ENCODE measurements at regions not wholly inside any gene's neighbourhood (a gene's known extent, or its start where the extent isn't known, plus 50 kb on each side); places are given as distances from the start of the nearest gene placed in this dataset.

- H3K27me3 Mint-ChIP-seq (ENCODE audit: low read depth) = no peaks in the 10 kb centered on the region
- no peak overlapping the region for H3K14ac ChIP-seq (ENCODE audit: insufficient read depth, low read length)
- no peak overlapping the region for H3T11ph ChIP-seq (ENCODE audit: low read length)
- no peak overlapping the region for H3K4ac ChIP-seq (ENCODE audit: low read depth, low read length)
- no peak overlapping the region for H3K23ac ChIP-seq (ENCODE audit: insufficient read length, low read depth, low read length)
- no peak overlapping the region for H2AK5ac ChIP-seq (ENCODE audit: insufficient read length, low read length)
- no peak overlapping the region for H3K27ac Mint-ChIP-seq
- H3K9ac ChIP-seq (ENCODE audit: extremely low read depth, insufficient read length, low read length) = no peak overlapping the region
- no peak overlapping the region for H2BK20ac ChIP-seq (ENCODE audit: low read depth, low read length, poor library complexity, severe bottlenecking)
- no peaks in the 10 kb centered on the region for H3K79me2 ChIP-seq (ENCODE audit: insufficient read depth, low read length)
- H4K5ac ChIP-seq (ENCODE audit: insufficient read length, low read depth, low read length) = no peak overlapping the region
- H3K79me1 ChIP-seq (ENCODE audit: insufficient read depth, low read depth, low read length, poor library complexity, severe bottlenecking) = no peaks in the 10 kb centered on the region
- H2BK5ac ChIP-seq (ENCODE audit: insufficient read length, low read length) = no peak overlapping the region
- no peaks in the 10 kb centered on the region for H3K4me1 ChIP-seq (ENCODE audit: insufficient read depth, low read length)
- H2BK120ac ChIP-seq (ENCODE audit: low read depth, low read length, poor library complexity, severe bottlenecking) = no peak overlapping the region
- no peak overlapping the region for H2AFZ ChIP-seq (ENCODE audit: low read length)
- H3K56ac ChIP-seq (ENCODE audit: insufficient read length, low read depth, low read length) = no peak overlapping the region
- no peak overlapping the region for H4K91ac ChIP-seq (ENCODE audit: insufficient read length, low read depth, low read length)
- no peak overlapping the region for H3K27ac ChIP-seq (ENCODE audit: insufficient read length, low read depth, low read length)
- peaks cover 4 to 5% of the 10 kb centered on the region in 2 experiments for H3K4me1 Mint-ChIP-seq
- no peak overlapping the region for H4K8ac ChIP-seq (replicated peaks; ENCODE audit: insufficient read length, low read depth, low read length)
- no peak overlapping the region for H3K4me3 Mint-ChIP-seq
- H3K27me3 ChIP-seq (ENCODE audit: insufficient read depth, low read length) = no peaks in the 10 kb centered on the region
- H3K36me3 Mint-ChIP-seq (ENCODE audit: insufficient read depth in 1 of 3, low read depth in 3 of 3) = peaks cover 13 to 22% (median 13%) of the 10 kb centered on the region in 3 experiments
- no peaks in the 10 kb centered on the region for H3K9me3 ChIP-seq (ENCODE audit: control insufficient read depth, low read depth, low read length)
- DNase-seq = no peak
- H3K4me2 ChIP-seq (ENCODE audit: insufficient read depth, insufficient read length, low read length) = no peak overlapping the region
- no peak overlapping the region for H2BK12ac ChIP-seq (ENCODE audit: insufficient read length, low read depth, low read length)
- H3K23me2 ChIP-seq (ENCODE audit: insufficient read length, low read depth, low read length, poor library complexity, severe bottlenecking) = no peaks in the 10 kb centered on the region
- TF ChIP-seq CTCF (conservative IDR thresholded peaks at IDR 0.05) = no peak
- no peak overlapping the region for H2BK15ac ChIP-seq (ENCODE audit: low read depth, low read length)
- H3K18ac ChIP-seq (ENCODE audit: insufficient read length, low read depth, low read length) = no peak overlapping the region
- peaks cover 18 to 19% of the 10 kb centered on the region in 2 experiments for H3K9me3 Mint-ChIP-seq
- H4K20me1 ChIP-seq (ENCODE audit: control insufficient read depth, insufficient read depth, insufficient read length) = no peaks in the 10 kb centered on the region
These were observed 75.6 kb upstream of the CCDC150 start for GRCh38 chr2:196563876-196564275.

Measured in H9 (cell line).